GM21528 (cell line): ENCODE measurements at regions not wholly inside any gene's neighbourhood (a gene's known extent, or its start where the extent isn't known, plus 50 kb on each side); places are given as distances from the start of the nearest gene placed in this dataset.
"Not testable (repeated sequence)": the region's sequence is repeated elsewhere in the genome, so short reads cannot be mapped to it uniquely, and the experiment has no call there.

Experiments
- ATAC-seq: cut with Tn5 transposase; IDR thresholded peaks from one replicate; pipeline ENCODE4 v1.9.1; 2021; ENCODE audit warnings: mild to moderate bottlenecking, moderate library complexity; ENCODE audit not compliant: unreplicated experiment, low FRiP score

- no peak for ATAC-seq
These were observed 160.1 kb upstream of the DAP start for GRCh38 chr5:10921160-10921559.

- ATAC-seq, result no peak
These were observed 159.4 kb upstream of the DAP start for GRCh38 chr5:10920400-10920799.

GRCh38 chr5:10914741-10915480, 153.9 kb upstream of the DAP start:
- no peak for ATAC-seq

- ATAC-seq, result no peak
These were observed 152.8 kb upstream of the DAP start for GRCh38 chr5:10913841-10914240.

- no peak for ATAC-seq
These were observed 152.3 kb upstream of the DAP start for GRCh38 chr5:10913181-10913810.

GRCh38 chr5:10912435-10912834, 151.4 kb upstream of the DAP start:
- no peak for ATAC-seq

- no peak for ATAC-seq
These were observed 149.2 kb upstream of the DAP start for GRCh38 chr5:10910261-10910660.

- ATAC-seq, result no peak
These were observed 143.9 kb upstream of the DAP start for GRCh38 chr5:10904862-10905432.

GRCh38 chr5:10903786-10904560, 142.9 kb upstream of the DAP start:
- ATAC-seq, result no peak

- no peak for ATAC-seq
These were observed 141.1 kb upstream of the DAP start for GRCh38 chr5:10902145-10902544.

- no peak for ATAC-seq
These were observed 137.5 kb upstream of the DAP start for GRCh38 chr5:10898514-10898913.

- ATAC-seq, result no peak
These were observed 135.0 kb upstream of the DAP start for GRCh38 chr5:10896016-10896415.

- ATAC-seq, result no peak
These were observed 133.5 kb upstream of the DAP start for GRCh38 chr5:10894445-10895054.

GRCh38 chr5:10892911-10893215, 131.8 kb upstream of the DAP start:
- no peak for ATAC-seq

GRCh38 chr5:10892147-10892910, 131.3 kb upstream of the DAP start:
- ATAC-seq, result no peak

GRCh38 chr5:10891193-10891592, 130.2 kb upstream of the DAP start:
- ATAC-seq, result no peak

GRCh38 chr5:10886497-10886896, 125.5 kb upstream of the DAP start:
- ATAC-seq, result no peak

- no peak for ATAC-seq
These were observed 124.0 kb upstream of the DAP start for GRCh38 chr5:10885026-10885425.

- ATAC-seq, result not testable (repeated sequence)
These were observed 122.9 kb upstream of the DAP start for GRCh38 chr5:10883945-10884344.

- no peak for ATAC-seq
These were observed 119.9 kb upstream of the DAP start for GRCh38 chr5:10880934-10881333.
